Fibroblast of skin of back (primary cell): ENCODE measurements at regions not wholly inside any gene's neighbourhood (a gene's known extent, or its start where the extent isn't known, plus 50 kb on each side); places are given as distances from the start of the nearest gene placed in this dataset.

Source experiments
- DNase-seq: peaks from one replicate; pipeline ENCODE4 v3.0.0-alpha.2; 2013

DNA sequence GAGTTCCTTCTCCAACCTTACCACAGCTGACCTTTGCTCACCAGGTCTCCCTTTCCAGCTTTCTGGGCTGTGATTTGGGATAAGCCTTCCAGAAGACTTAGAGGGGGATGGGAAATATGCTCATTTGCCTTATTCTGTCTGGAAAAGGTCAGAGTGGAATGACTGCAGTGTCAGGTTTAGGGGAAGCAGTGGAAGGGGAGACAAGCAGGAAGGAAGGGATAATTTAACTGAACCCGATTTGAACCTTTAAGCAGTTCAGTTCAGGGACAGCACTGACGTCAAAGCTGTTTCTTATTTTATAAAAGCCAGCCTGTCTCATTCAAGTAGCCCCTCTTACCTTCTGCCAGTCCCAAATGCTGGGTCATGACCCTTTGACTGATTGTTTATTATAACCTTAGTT, 418.4 kb upstream of the RARB start:
- no peak for DNase-seq

- no peak for DNase-seq
Observed at GRCh38 chr3:25015599-25015998, 412.5 kb upstream of the RARB start.

GRCh38 chr3:25018909-25019308, 409.2 kb upstream of the RARB start:
- no peak for DNase-seq

- no peak for DNase-seq
Observed at GRCh38 chr3:25019506-25019905, 408.6 kb upstream of the RARB start.

DNA sequence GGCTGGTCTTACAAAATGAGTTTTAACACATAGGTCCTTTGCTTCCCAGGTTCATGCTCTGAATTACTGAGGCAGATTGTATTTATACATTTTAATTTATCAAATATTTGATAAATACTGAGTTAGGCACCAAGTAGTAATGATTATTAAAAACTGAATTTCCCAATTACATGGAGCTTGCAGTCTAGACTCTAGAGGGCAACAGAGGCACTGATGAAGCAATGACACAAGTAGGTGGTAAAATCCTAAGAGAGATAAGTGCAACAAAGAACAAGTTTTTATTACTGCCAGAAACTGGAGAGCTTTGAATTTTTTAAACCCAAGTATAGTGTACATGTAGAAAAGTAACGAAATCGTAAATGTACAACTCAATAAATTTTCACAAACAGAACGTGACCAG, 406.2 kb upstream of the RARB start:
- peak; percentile 62 for DNase-seq

DNA sequence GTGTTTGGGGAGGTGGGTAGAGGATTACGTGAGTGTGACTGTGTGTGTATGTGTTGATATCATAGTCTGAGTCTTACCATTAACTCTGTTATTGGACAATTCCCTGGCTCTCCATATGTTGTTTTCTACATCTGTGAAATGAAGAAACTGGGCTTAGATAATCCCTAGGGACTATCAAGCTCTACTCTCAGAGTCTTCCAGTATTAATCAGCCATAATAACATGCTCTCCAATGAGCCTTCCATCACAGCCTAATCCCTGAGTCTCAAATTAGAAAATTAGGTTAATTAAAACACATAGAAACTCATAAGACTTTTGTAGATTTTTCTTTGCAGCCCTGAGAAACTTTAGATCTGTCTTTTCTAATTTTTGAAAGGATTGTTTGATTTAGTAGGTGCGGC, 404.2 kb upstream of the RARB start:
- no peak for DNase-seq

DNA sequence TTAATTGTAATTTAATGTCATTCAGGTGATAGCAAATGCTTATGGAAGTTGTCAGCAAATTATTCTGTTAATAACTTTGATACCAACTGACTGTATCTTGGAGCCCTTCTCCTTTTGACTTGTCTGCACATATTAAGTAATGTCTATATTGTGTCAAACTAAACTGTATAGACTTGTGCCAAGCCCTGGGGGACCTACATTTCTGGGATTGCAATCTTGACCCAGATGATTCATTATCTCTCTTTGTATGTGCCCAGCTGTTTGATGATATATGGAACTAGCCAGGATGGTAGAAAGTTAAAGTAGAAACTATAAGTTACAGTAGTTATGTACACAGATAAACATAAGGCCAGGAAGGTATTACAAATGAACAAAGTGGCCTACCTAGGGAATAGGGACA, 402.8 kb upstream of the RARB start:
- DNase-seq, result peak; percentile 67

DNA sequence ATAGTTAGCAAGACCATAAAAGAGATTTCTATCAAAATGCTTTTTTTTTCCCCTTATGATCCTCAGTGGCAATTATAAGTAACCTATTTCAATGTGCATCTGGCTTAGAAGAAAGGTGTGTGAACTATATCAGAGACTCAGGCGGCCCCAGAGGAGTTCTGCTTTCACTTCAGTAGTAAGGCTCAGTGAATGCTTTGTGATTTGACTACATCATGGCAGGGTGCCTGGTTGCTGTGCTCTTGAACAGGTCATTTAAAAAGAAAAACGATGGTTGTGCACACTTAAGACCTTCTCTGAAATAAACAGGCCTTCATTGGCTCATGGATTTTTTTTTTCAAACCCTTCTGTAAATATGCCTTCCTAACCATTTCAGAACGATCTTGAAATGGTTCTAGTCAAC, 400.4 kb upstream of the RARB start:
- DNase-seq, result no peak

DNA sequence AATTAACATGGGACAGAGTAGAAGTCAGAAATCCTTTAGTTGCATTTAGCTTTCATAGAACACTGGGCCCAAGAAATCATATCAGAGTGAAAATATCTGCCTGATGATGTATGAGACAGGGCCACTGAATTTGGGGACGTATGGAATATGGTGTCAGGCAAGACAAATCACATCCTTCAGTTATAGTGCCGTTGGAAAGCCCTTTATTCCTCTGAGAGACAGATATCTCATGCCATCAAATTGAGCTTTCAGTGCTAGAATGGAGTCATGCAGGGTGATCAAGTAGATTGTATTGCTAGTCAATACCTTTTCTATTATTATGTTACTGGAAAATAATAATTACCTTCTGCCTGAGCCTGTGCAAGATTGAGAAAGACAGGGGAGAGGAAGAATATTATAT, 398.2 kb upstream of the RARB start:
- DNase-seq, result no peak

- no peak for DNase-seq
Observed at GRCh38 chr3:25032344-25032743, 395.7 kb upstream of the RARB start.

- peak; percentile 47 for DNase-seq
Observed at GRCh38 chr3:25033407-25034029, 394.5 kb upstream of the RARB start.

DNA sequence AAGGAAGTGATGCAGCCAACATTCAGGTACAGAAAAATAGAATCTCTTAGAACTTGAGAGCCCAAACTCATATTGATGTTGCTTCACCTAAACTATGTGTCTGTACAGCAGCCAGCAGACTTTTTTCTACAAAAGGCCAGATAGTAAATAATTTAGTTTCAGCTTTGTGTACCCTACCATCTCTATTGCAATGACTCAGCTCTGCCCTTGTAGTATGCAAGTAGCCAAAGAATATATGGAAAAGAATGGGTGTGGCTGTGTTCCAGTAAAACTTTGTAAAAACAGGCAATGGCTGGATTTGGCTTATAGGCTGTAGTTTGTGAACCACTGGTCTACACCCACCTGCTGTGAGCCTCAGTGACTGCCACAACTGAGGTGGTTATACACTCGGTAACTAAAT, 392.5 kb upstream of the RARB start:
- DNase-seq, result peak; percentile 82

- no peak for DNase-seq
Observed at GRCh38 chr3:25036633-25037032, 391.4 kb upstream of the RARB start.

- peak; percentile 93 for DNase-seq
Observed at GRCh38 chr3:25037049-25037547, 391.0 kb upstream of the RARB start.

DNA sequence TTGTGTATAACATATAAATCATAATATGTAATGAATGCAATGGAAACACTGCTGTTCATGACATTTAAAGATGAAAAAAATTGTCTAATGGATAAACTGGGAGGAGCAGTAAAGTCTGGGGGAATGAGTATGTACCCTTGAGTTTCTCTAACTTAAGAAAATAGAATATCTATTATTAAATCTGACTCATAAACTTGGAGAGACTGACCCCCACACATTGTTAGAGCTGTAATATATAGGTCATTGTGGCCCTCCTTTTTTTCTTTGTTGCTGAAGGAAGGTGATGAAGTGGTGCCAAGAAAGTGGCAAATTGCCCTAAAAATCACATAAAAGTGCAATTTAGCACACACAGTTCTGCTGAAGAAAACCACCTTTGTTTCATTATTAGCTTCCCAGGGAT, 389.8 kb upstream of the RARB start:
- DNase-seq, result peak; percentile 74

DNA sequence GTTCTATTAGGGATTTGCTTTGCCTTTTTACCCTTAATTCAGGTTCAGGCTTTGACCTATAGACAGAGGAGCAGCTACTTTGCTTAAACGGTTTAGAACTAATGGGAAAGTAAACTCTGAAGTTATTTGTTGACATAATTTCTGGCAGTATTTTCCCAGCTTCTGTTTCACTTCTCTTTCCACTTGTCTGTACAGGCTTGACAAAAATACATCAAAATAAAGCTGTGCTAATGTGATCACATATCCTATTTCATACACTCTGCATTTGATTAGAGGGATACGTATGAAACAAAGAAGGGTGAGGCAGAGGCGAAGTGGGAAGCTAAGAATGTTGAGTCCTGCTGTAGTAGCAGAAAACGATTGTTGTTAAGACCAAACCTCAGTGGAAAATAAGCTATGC, 389.1 kb upstream of the RARB start:
- peak; percentile 39 for DNase-seq

- peak; percentile 90 for DNase-seq
Observed at GRCh38 chr3:25040748-25041147, 387.3 kb upstream of the RARB start.

- DNase-seq, result peak; percentile 21
Observed at GRCh38 chr3:25041871-25042584, 386.0 kb upstream of the RARB start.

DNA sequence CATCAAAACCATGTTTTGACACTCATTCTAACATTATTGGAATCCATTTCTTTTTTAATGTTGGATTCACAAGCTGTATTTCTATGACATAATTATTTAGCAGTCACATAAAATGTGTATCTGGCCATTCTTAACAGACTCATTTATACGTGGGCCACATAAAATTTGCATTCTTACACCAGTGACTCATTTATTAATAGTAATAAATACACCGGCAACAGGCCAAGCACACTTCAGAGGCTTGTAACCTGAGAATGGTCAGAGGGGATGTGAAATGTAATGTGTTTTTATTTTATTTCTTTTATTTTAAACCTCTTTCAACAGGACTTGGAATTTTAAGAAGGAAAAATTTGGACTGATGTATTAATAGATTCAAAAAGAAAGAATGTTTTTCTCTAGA, 384.9 kb upstream of the RARB start:
- DNase-seq, result no peak

GRCh38 chr3:25043749-25044148, 384.3 kb upstream of the RARB start:
- DNase-seq, result no peak

GRCh38 chr3:25044762-25045710, 383.0 kb upstream of the RARB start:
- DNase-seq, result peak; percentile 60

DNA sequence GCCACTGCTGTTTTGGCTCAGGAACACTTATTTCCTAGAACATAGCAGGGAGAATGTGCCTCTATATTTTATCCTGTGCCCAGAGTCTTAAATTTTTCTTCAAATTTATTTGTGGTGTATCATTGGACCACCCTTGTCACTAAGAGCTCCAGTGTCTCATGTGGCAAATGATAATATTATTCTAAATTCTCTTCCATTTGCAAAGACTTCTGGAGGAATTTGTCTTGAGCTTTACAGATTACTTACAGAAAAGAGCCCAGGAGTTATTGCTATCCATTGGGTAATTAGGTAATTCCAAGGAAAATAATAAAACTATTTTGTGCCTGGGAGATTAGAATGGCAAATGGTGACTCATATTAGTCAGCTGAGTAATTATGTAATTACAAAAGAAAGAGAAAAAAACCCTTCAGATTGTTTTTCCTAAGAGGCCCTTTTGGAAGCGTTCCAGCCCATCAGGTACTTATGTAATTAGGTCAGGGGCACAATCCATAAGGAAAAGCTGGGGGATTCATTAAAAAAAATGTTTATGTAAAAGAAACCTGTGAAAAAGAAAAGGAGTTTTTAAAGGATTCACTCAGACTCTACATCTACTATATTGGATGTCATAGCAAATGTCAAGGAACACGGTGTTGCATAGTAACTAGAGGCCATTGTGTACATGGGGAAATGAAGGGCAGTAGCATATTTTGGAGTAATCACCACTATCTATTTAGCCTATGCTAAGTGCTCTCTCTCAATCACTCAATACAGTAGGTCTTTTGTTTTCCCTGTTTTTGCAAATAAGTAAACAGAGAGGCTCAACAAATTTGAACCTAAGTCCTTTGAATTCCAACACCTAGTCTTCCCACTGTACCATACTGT, 380.9 kb upstream of the RARB start:
- DNase-seq, result peak; percentile 82
